Spleen (tissue), 11 donors: ENCODE measurements at regions not wholly inside any gene's neighbourhood (a gene's known extent, or its start where the extent isn't known, plus 50 kb on each side); places are given as distances from the start of the nearest gene placed in this dataset.

Source experiments
- DNase-seq: peaks from one replicate; pipeline ENCODE4 v3.0.0-alpha.2; 2020
- H3K27ac ChIP-seq, 8 donors: fragments of 200-600 bp; sonication (generic) in 7 of 8; 1 replicate in 4 of 8; 2 replicates in 4 of 8; pipeline versions ENCODE4 v1.5.0 to v1.8.0; 2016 to 2021; ENCODE audit warnings: inconsistent platforms in 4 of 8, mild to moderate bottlenecking in 4 of 8, moderate library complexity in 1 of 8
- H3K27me3 ChIP-seq, 7 donors: fragments of 200-600 bp; sonication (generic) in 6 of 7; replicated peaks in 1 of 7; 1 replicate in 4 of 7; 2 replicates in 3 of 7; pipeline versions ENCODE4 v1.5.0 to v1.8.0; 2016 to 2021; ENCODE audit warnings: inconsistent platforms in 3 of 7, mild to moderate bottlenecking in 1 of 7
- H3K36me3 ChIP-seq, 6 donors: fragments of 200-600 bp; sonication (generic) in 5 of 6; 1 replicate in 4 of 6; 2 replicates in 2 of 6; pipeline versions ENCODE4 v1.5.0 to v1.8.0; 2016 to 2021; ENCODE audit warnings: inconsistent platforms in 2 of 6
- H3K4me1 ChIP-seq, 6 donors: fragments of 200-600 bp; sonication (generic) in 5 of 6; 1 replicate in 3 of 6; 2 replicates in 3 of 6; pipeline versions ENCODE4 v1.5.0 to v1.8.0; 2016 to 2021; ENCODE audit warnings: inconsistent platforms in 3 of 6
- H3K4me3 ChIP-seq, 8 donors: fragments of 200-600 bp; sonication (generic) in 7 of 8; 1 replicate in 4 of 8; 2 replicates in 4 of 8; pipeline versions ENCODE4 v1.5.0 to v1.8.0; 2016 to 2021; ENCODE audit warnings: inconsistent platforms in 4 of 8, mild to moderate bottlenecking in 4 of 8, moderate library complexity in 2 of 8
- H3K9me3 ChIP-seq, 8 donors: fragments of 200-600 bp; sonication (generic) in 7 of 8; 1 replicate in 4 of 8; 2 replicates in 4 of 8; pipeline versions ENCODE4 v1.5.0 to v1.8.0; 2016 to 2021; ENCODE audit warnings: inconsistent platforms in 4 of 8
- POLR2A ChIP-seq, 3 donors: fragments of 450-650 bp; IDR thresholded peaks; one replicate each; pipeline ENCODE4 v1.5.1; 2017; ENCODE audit warnings: antibody characterized with exemption in 3 of 3, mild to moderate bottlenecking in 1 of 3
- POLR2AphosphoS5 ChIP-seq, 3 donors: sonication (generic); formaldehyde crosslinking; IDR thresholded peaks; one replicate each; pipeline ENCODE4 v1.5.1; 2017; ENCODE audit warnings: antibody characterized with exemption in 3 of 3
- WGBS, 5 donors: extraction: QIAGEN DNeasy Blood & Tissue Kit in 3 of 5; methylation state at CpG; one replicate each; pipeline versions ENCODE4 v1.1.5 to v1.1.7; 2013 to 2018; 5-methylcytosine and 5-hydroxymethylcytosine counted together
- intact Hi-C: fragments of 100-400 bp; cut with DNase I; formaldehyde crosslinking; loops from one replicate; pipeline ENCODE4 v1.15.0; 2023; ENCODE audit warnings: low total_unique reads
- TF ChIP-seq, protein P1 (sequence below), 11 experiments: fragments of 200-600 bp in 7 of 11; fragments of 450-650 bp in 4 of 11; sonication (generic) in 4 of 11; IDR thresholded peaks in 8 of 11; conservative IDR thresholded peaks in 3 of 11; 1 replicate in 7 of 11; 2 replicates in 4 of 11; pipeline versions ENCODE4 v1.4.0 to v1.8.0; 2016 to 2021; ENCODE audit warnings: antibody characterized with exemption in 11 of 11, inconsistent platforms in 4 of 11, mild to moderate bottlenecking in 1 of 11
- donor health status: healthy with polysubstance abuse.
- donor health status: DM: no; HTN: no; CAD: no; lungs with moderate emphysema.
- donor health status: DM: no; HTN: no; CAD: no.
- donor health status: Bipolar disorder and iron deficiency.
- donor health status: healthy.
- donor health status: DM: no; HTN: no; CAD: no.
- donor health status: DM: yes; HTN: yes; CAD: no.

DNA sequence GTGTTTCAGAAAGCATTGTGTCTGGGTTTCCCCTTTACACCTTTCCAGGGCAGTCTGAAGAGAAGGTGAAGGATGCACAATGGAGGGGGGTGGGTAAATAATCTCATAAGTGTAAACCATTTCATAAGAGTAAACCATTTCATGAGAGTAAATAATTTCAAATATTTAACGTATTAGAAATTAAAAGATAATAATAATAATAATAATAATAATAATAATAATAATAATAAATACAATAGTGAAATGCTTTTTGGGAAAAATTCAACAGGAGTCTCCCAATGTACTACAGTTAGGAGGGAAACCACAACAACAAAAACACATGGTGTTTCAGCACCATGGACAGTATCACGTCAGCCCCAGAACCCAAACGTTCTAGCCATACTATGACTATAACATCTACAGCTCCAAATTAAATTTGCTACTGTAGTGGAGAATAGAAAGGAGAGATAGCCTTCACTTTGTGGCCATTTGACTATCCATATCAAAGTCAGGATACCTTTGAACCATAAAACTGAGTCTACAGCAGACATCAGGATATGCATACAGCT, 691.8 kb downstream of the BCL11B start:
- Histone ChIP-seq H3K4me1 (no peaks in the 10 kb centered on the region), H3K27me3 (no peaks in the 10 kb centered on the region), H3K36me3 (no peaks in the 10 kb centered on the region), H3K9me3 (peaks cover 0 to 3% (median 0%) of the 10 kb centered on the region in 8 donors), H3K4me3 (no peak overlapping the region), H3K27ac (no peak overlapping the region)
- DNase-seq: no peak
- intact Hi-C loops: no loop called here
- no peak for TF ChIP-seq POLR2AphosphoS5 (IDR thresholded peaks at IDR 0.05)
- no peak for TF ChIP-seq POLR2A (IDR thresholded peaks at IDR 0.05)
- TF ChIP-seq, protein P1, sequence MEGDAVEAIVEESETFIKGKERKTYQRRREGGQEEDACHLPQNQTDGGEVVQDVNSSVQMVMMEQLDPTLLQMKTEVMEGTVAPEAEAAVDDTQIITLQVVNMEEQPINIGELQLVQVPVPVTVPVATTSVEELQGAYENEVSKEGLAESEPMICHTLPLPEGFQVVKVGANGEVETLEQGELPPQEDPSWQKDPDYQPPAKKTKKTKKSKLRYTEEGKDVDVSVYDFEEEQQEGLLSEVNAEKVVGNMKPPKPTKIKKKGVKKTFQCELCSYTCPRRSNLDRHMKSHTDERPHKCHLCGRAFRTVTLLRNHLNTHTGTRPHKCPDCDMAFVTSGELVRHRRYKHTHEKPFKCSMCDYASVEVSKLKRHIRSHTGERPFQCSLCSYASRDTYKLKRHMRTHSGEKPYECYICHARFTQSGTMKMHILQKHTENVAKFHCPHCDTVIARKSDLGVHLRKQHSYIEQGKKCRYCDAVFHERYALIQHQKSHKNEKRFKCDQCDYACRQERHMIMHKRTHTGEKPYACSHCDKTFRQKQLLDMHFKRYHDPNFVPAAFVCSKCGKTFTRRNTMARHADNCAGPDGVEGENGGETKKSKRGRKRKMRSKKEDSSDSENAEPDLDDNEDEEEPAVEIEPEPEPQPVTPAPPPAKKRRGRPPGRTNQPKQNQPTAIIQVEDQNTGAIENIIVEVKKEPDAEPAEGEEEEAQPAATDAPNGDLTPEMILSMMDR (IDR thresholded peaks at IDR 0.05 in 8 of 11, conservative IDR thresholded peaks at IDR 0.05 in 3 of 11): no peak
- WGBS, 5 donors: 10 to 17% (median 14%) methylated on average over 3 of the region's 3 CpGs

DNA sequence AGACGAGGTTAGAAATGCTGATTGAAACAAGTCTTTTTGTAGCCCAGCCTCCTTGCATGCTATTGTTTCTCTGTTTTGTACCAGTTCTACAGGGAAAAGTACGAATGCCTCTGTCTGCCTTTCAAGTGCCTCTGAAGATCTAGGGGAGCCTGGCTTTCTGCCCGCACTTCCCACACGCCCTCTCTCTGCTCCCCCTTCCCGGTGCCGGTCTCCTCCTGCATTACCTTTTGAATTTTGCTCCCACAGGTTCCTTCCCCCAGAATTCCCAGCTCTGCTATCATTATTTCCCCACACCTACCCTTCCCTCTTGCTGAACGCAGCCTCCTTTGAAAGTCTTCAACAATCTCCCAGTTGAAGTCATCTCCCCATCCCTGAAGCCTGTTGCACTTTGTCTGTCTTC, 689.7 kb downstream of the BCL11B start:
- no peak overlapping the region for H3K4me3 ChIP-seq
- H3K36me3 ChIP-seq: no peaks in the 10 kb centered on the region
- DNase-seq: no peak
- no peak for TF ChIP-seq POLR2A (IDR thresholded peaks at IDR 0.05)
- TF ChIP-seq POLR2AphosphoS5 (IDR thresholded peaks at IDR 0.05): no peak
- TF ChIP-seq, protein P1 (IDR thresholded peaks at IDR 0.05 in 8 of 11, conservative IDR thresholded peaks at IDR 0.05 in 3 of 11): no peak
- peaks cover 0 to 3% (median 0%) of the 10 kb centered on the region in 8 donors for H3K9me3 ChIP-seq
- 65 to 77% (median 68%) methylated on average over 7 of the region's 7 CpGs for WGBS, 5 donors
- H3K27me3 ChIP-seq: no peaks in the 10 kb centered on the region
- no peaks in the 10 kb centered on the region for H3K4me1 ChIP-seq
- intact Hi-C loops: no loop called here
- no peak overlapping the region for H3K27ac ChIP-seq

DNA sequence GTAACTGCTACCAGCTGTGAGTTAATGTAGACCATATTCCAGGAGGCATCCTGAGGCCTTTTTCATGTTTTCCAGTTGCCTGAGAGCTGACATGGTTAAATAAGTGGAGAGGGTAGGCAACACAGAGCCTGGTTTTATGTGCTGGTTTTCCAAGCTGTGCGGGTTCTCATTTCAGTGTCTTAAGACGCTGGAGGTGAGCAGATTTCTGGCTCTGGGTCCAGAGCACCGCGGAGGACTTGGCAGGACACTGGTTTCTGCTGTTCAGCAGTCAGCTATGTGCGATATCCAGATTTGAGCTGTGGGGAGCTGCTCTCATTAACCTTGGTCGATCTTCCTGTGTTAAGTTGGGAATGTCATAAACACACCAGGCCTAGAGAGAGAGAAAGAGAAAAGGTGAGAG, 680.8 kb downstream of the BCL11B start:
- Histone ChIP-seq H3K36me3 (no peaks in the 10 kb centered on the region), H3K27me3 (no peaks in the 10 kb centered on the region), H3K27ac (no peak overlapping the region), H3K4me1 (no peaks in the 10 kb centered on the region), H3K4me3 (no peak overlapping the region), H3K9me3 (peaks cover 0 to 14% (median 1%) of the 10 kb centered on the region in 8 donors)
- no peak for DNase-seq
- 75 to 88% (median 78%) methylated on average over 6 of the region's 6 CpGs for WGBS, 5 donors
- TF ChIP-seq POLR2AphosphoS5 (IDR thresholded peaks at IDR 0.05) (no peak), POLR2A (IDR thresholded peaks at IDR 0.05) (no peak)
- TF ChIP-seq, protein P1 (IDR thresholded peaks at IDR 0.05 in 8 of 11, conservative IDR thresholded peaks at IDR 0.05 in 3 of 11): no peak
- intact Hi-C loops: no loop called here

DNA sequence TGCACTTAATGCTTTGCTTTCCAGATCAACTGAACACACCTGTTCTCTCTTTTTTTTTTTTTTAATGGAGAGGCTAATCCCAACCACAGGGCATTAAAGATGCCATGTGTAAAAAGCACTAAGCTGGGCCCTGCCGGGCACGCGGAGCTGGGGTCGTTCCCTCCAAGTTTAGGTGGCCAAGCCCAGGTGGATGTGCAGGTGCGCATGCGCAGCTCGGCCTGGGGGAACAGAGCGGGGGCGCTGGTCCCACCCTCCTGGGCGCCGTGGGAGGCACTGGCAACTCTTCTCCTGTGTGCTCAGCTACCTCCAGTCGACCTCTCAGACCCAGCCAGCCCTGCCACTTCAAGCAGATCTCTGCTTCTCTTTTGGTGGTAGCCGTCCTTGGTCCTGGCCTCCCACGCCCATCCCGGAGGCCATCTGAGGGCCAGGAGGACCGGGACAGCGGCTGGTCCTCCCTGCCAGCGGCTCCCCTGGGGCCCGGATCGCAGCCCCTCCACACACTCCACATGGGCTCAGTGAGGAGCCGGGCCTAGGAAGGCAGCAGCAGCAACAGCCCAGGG, 679.3 kb downstream of the BCL11B start:
- H3K4me3 ChIP-seq: no peak overlapping the region
- no peaks in the 10 kb centered on the region for H3K4me1 ChIP-seq
- WGBS, 5 donors: 87 to 92% (median 89%) methylated on average over 10 to 21 of the region's 21 CpGs
- no peaks in the 10 kb centered on the region for H3K27me3 ChIP-seq
- TF ChIP-seq, protein P1 (IDR thresholded peaks at IDR 0.05 in 8 of 11, conservative IDR thresholded peaks at IDR 0.05 in 3 of 11): no peak
- TF ChIP-seq POLR2AphosphoS5 (IDR thresholded peaks at IDR 0.05): no peak
- no peak for TF ChIP-seq POLR2A (IDR thresholded peaks at IDR 0.05)
- H3K9me3 ChIP-seq: peaks cover 0 to 29% (median 14%) of the 10 kb centered on the region in 8 donors
- DNase-seq: no peak
- no peak overlapping the region for H3K27ac ChIP-seq
- H3K36me3 ChIP-seq: no peaks in the 10 kb centered on the region
- intact Hi-C loops: no loop called here
